Esophagus squamous epithelium (tissue), 5 donors: ENCODE measurements at regions not wholly inside any gene's neighbourhood (a gene's known extent, or its start where the extent isn't known, plus 50 kb on each side); places are given as distances from the start of the nearest gene placed in this dataset.

Source experiments
- DNase-seq: peaks from one replicate; lab custom pipeline; 2025; lab: John Stamatoyannopoulos, UW
- H3K27ac ChIP-seq, 4 donors: fragments of 200-600 bp; sonication (generic); one replicate each; pipeline ENCODE4 v1.5.1; 2016 to 2019; ENCODE audit warnings: mild to moderate bottlenecking in 1 of 4
- H3K27me3 ChIP-seq, 4 donors: fragments of 200-600 bp; sonication (generic); 1 replicate in 3 of 4; 2 replicates in 1 of 4; pipeline versions ENCODE4 v1.5.1 to v1.6.0; 2017 to 2021; ENCODE audit warnings: antibody characterized with exemption in 1 of 4
- H3K36me3 ChIP-seq, 3 donors: fragments of 200-600 bp; sonication (generic); one replicate each; pipeline ENCODE4 v1.5.1; 2016 to 2019
- H3K4me1 ChIP-seq, 3 donors: fragments of 200-600 bp; sonication (generic); one replicate each; pipeline ENCODE4 v1.5.1; 2017 to 2019
- H3K4me3 ChIP-seq, 4 donors: fragments of 200-600 bp; sonication (generic); 1 replicate in 3 of 4; 2 replicates in 1 of 4; pipeline ENCODE4 v1.5.1; 2016 to 2019; ENCODE audit warnings: mild to moderate bottlenecking in 2 of 4, moderate library complexity in 1 of 4
- H3K9me3 ChIP-seq, 3 donors: fragments of 200-600 bp; sonication (generic); one replicate each; pipeline ENCODE4 v1.5.1; 2016 to 2019
- CTCF ChIP-seq, 6 experiments: fragments of 450-650 bp in 4 of 6; fragments of 200-600 bp in 2 of 6; sonication (generic) in 2 of 6; IDR thresholded peaks; one replicate each; pipeline ENCODE4 v1.5.1; 2016 to 2019; ENCODE audit warnings: antibody characterized with exemption in 6 of 6, mild to moderate bottlenecking in 4 of 6, moderate library complexity in 4 of 6
- POLR2A ChIP-seq, 4 donors: fragments of 450-650 bp; IDR thresholded peaks; one replicate each; pipeline ENCODE4 v1.6.1; 2017; ENCODE audit warnings: antibody characterized with exemption in 4 of 4, mild to moderate bottlenecking in 4 of 4, moderate library complexity in 3 of 4
- WGBS, 2 donors: methylation state at CpG; one replicate each; pipeline ENCODE4 v1.1.5; 2018; 5-methylcytosine and 5-hydroxymethylcytosine counted together
- intact Hi-C: fragments of 100-400 bp; cut with DNase I; formaldehyde crosslinking; loops from one replicate; pipeline ENCODE4 v1.15.0; 2022
- donor health status: DM: yes; HTN: yes; CAD: no.

- 15 to 20% methylated on average over 4 of the region's 4 CpGs for WGBS, 2 donors
- intact Hi-C loops, result no loop called here
- no peak for DNase-seq
Measured at GRCh38 chr18:24878289-24878688, 417.9 kb downstream of the HRH4 start.

GRCh38 chr18:24885276-24885675 is 424.8 kb downstream of the HRH4 start:
- no peaks in the 10 kb centered on the region for H3K36me3 ChIP-seq
- H3K4me1 ChIP-seq, result no peaks in the 10 kb centered on the region
- no peaks in the 10 kb centered on the region for H3K9me3 ChIP-seq
- DNase-seq, result no peak
- 70 to 80% methylated on average over 2 of the region's 2 CpGs for WGBS, 2 donors
- H3K27ac ChIP-seq, result no peak overlapping the region
- no peaks in the 10 kb centered on the region for H3K27me3 ChIP-seq
- H3K4me3 ChIP-seq, result no peak overlapping the region
- no peak for TF ChIP-seq POLR2A (IDR thresholded peaks at IDR 0.05)
- TF ChIP-seq CTCF (IDR thresholded peaks at IDR 0.05), result no peak
- intact Hi-C loops, result no loop called here

More at GRCh38 chr18:24878289-24878688, 417.9 kb downstream of the HRH4 start:
- Histone ChIP-seq H3K27ac (no peak overlapping the region), H3K4me1 (no peaks in the 10 kb centered on the region), H3K4me3 (no peak overlapping the region), H3K9me3 (no peaks in the 10 kb centered on the region), H3K36me3 (no peaks in the 10 kb centered on the region), H3K27me3 (peaks cover 0 to 3% (median 0%) of the 10 kb centered on the region in 4 donors)
- peak in 4 of 6 experiments; percentile 25 to 45 (median 34) for TF ChIP-seq CTCF (IDR thresholded peaks at IDR 0.05)
- TF ChIP-seq POLR2A (IDR thresholded peaks at IDR 0.05), result no peak

- 9 to 23% methylated on average over 2 of the region's 2 CpGs for WGBS, 2 donors
- no peak for DNase-seq
- Histone ChIP-seq H3K36me3 (no peaks in the 10 kb centered on the region), H3K4me1 (no peaks in the 10 kb centered on the region), H3K27me3 (no peaks in the 10 kb centered on the region), H3K9me3 (no peaks in the 10 kb centered on the region), H3K4me3 (no peak overlapping the region), H3K27ac (no peak overlapping the region)
- TF ChIP-seq CTCF (IDR thresholded peaks at IDR 0.05) (no peak), POLR2A (IDR thresholded peaks at IDR 0.05) (no peak)
- intact Hi-C loops, result no loop called here
Measured at GRCh38 chr18:24894880-24895279, 434.4 kb downstream of the HRH4 start.

- no peaks in the 10 kb centered on the region for H3K9me3 ChIP-seq
- H3K4me3 ChIP-seq, result no peak overlapping the region
- no peaks in the 10 kb centered on the region for H3K36me3 ChIP-seq
- DNase-seq, result no peak
- no peak overlapping the region for H3K27ac ChIP-seq
- no peaks in the 10 kb centered on the region for H3K4me1 ChIP-seq
- TF ChIP-seq POLR2A (IDR thresholded peaks at IDR 0.05) (no peak), CTCF (IDR thresholded peaks at IDR 0.05) (no peak)
- H3K27me3 ChIP-seq, result no peaks in the 10 kb centered on the region
- intact Hi-C loops, result no loop called here
- WGBS, 2 donors, result 81 to 85% methylated on average over 1 of the region's 1 CpG
Measured at GRCh38 chr18:24897461-24897860, 437.0 kb downstream of the HRH4 start.

- no peaks in the 10 kb centered on the region for H3K27me3 ChIP-seq
- intact Hi-C loops, result no loop called here
- no peaks in the 10 kb centered on the region for H3K9me3 ChIP-seq
- TF ChIP-seq CTCF (IDR thresholded peaks at IDR 0.05) (no peak), POLR2A (IDR thresholded peaks at IDR 0.05) (no peak)
- H3K27ac ChIP-seq, result no peak overlapping the region
- H3K36me3 ChIP-seq, result no peaks in the 10 kb centered on the region
- no peak overlapping the region for H3K4me3 ChIP-seq
- no peak for DNase-seq
- H3K4me1 ChIP-seq, result no peaks in the 10 kb centered on the region
Measured at GRCh38 chr18:24910221-24910620, 441.7 kb downstream of the ZNF521 start.
